NCI-H774 (cell line): ENCODE measurements at regions not wholly inside any gene's neighbourhood (a gene's known extent, or its start where the extent isn't known, plus 50 kb on each side); places are given as distances from the start of the nearest gene placed in this dataset.
"Not testable (repeated sequence)": the region's sequence is repeated elsewhere in the genome, so short reads cannot be mapped to it uniquely, and the experiment has no call there.

Experiments used
- DNase-seq: peaks from one replicate; lab custom pipeline; 2025; lab: John Stamatoyannopoulos, UW

- DNase-seq = not testable (repeated sequence)
These were observed 737.1 kb downstream of the TRHDE start for GRCh38 chr12:73009138-73009834.

GRCh38 chr12:73017981-73018380 is 745.8 kb downstream of the TRHDE start:
- DNase-seq = no peak

- no peak for DNase-seq
These were observed 781.7 kb downstream of the TRHDE start for GRCh38 chr12:73053893-73054292.

- DNase-seq = no peak
These were observed 785.3 kb downstream of the TRHDE start for GRCh38 chr12:73057428-73057827.

GRCh38 chr12:73065913-73066312 is 793.7 kb downstream of the TRHDE start:
- no peak for DNase-seq

- no peak for DNase-seq
These were observed 795.4 kb downstream of the TRHDE start for GRCh38 chr12:73067616-73068015.

- no peak for DNase-seq
These were observed 800.0 kb downstream of the TRHDE start for GRCh38 chr12:73072214-73072613.

GRCh38 chr12:73076760-73077159 is 804.6 kb downstream of the TRHDE start:
- no peak for DNase-seq

GRCh38 chr12:73083736-73084135 is 811.6 kb downstream of the TRHDE start:
- no peak for DNase-seq

- no peak for DNase-seq
These were observed 834.1 kb downstream of the TRHDE start for GRCh38 chr12:73106296-73106695.

- DNase-seq = no peak
These were observed 834.7 kb downstream of the TRHDE start for GRCh38 chr12:73106896-73107295.

- DNase-seq = no peak
These were observed 838.6 kb downstream of the TRHDE start for GRCh38 chr12:73110816-73111215.

GRCh38 chr12:73112035-73112816 is 840.1 kb downstream of the TRHDE start:
- DNase-seq = no peak

GRCh38 chr12:73124480-73124879 is 852.3 kb downstream of the TRHDE start:
- DNase-seq = no peak

- DNase-seq = no peak
These were observed 853.0 kb downstream of the TRHDE start for GRCh38 chr12:73125148-73125547.

- DNase-seq = no peak
These were observed 864.2 kb downstream of the TRHDE start for GRCh38 chr12:73136386-73136785.

- DNase-seq = not testable (repeated sequence)
These were observed 867.5 kb downstream of the TRHDE start for GRCh38 chr12:73139642-73140041.

- no peak for DNase-seq
These were observed 886.2 kb downstream of the TRHDE start for GRCh38 chr12:73158341-73158740.

- DNase-seq = no peak
These were observed 887.8 kb downstream of the TRHDE start for GRCh38 chr12:73159954-73160353.

GRCh38 chr12:73161970-73162369 is 889.8 kb downstream of the TRHDE start:
- no peak for DNase-seq

- no peak for DNase-seq
These were observed 908.6 kb downstream of the TRHDE start for GRCh38 chr12:73180734-73181133.

GRCh38 chr12:73181244-73181643 is 909.1 kb downstream of the TRHDE start:
- no peak for DNase-seq

GRCh38 chr12:73185403-73185802 is 913.2 kb downstream of the TRHDE start:
- DNase-seq = no peak

GRCh38 chr12:73186272-73186671 is 914.1 kb downstream of the TRHDE start:
- DNase-seq = no peak
